AG04449 (cell line): ENCODE measurements at regions not wholly inside any gene's neighbourhood (a gene's known extent, or its start where the extent isn't known, plus 50 kb on each side); places are given as distances from the start of the nearest gene placed in this dataset.
"Not testable (repeated sequence)": the region's sequence is repeated elsewhere in the genome, so short reads cannot be mapped to it uniquely, and the experiment has no call there.

Experiments
- CTCF ChIA-PET: fragments of 350-600 bp; formaldehyde crosslinking; extraction: SDS; loops from one replicate; lab custom pipeline; 2021; ENCODE audit warnings: antibody characterized with exemption; lab: Yijun Ruan, JAX
- POLR2A ChIA-PET: fragments of 400-600, 350-600 bp; formaldehyde crosslinking; extraction: SDS; loops from one replicate; lab custom pipeline; 2020; ENCODE audit warnings: antibody characterized with exemption, inconsistent platforms; lab: Yijun Ruan, JAX
- DNase-seq: peaks from one replicate; pipeline ENCODE4 v3.0.0-alpha.2; 2010; ENCODE audit warnings: low read depth, low spot score
- H3K4me3 ChIP-seq: 2 replicates; pipeline ENCODE4 v1.5.1; 2011; ENCODE audit warnings: low read depth, mild to moderate bottlenecking, control low read depth, low read length
- TF ChIP-seq, protein P1 (sequence below): IDR thresholded peaks from one replicate; pipeline ENCODE4 v1.5.1; 2011; ENCODE audit warnings: mild to moderate bottlenecking, moderate library complexity, low read length, control low read depth, inconsistent platforms; ENCODE audit not compliant: insufficient read depth; ENCODE audit errors: missing control alignments

- no peak overlapping the region for H3K4me3 ChIP-seq
- ChIA-PET CTCF (no interaction called here), POLR2A (no interaction called here)
- DNase-seq = no peak
- TF ChIP-seq, protein P1, sequence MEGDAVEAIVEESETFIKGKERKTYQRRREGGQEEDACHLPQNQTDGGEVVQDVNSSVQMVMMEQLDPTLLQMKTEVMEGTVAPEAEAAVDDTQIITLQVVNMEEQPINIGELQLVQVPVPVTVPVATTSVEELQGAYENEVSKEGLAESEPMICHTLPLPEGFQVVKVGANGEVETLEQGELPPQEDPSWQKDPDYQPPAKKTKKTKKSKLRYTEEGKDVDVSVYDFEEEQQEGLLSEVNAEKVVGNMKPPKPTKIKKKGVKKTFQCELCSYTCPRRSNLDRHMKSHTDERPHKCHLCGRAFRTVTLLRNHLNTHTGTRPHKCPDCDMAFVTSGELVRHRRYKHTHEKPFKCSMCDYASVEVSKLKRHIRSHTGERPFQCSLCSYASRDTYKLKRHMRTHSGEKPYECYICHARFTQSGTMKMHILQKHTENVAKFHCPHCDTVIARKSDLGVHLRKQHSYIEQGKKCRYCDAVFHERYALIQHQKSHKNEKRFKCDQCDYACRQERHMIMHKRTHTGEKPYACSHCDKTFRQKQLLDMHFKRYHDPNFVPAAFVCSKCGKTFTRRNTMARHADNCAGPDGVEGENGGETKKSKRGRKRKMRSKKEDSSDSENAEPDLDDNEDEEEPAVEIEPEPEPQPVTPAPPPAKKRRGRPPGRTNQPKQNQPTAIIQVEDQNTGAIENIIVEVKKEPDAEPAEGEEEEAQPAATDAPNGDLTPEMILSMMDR = no peak
Measured at GRCh38 chr11:34770111-34770510, 146.1 kb downstream of the APIP start.

DNA sequence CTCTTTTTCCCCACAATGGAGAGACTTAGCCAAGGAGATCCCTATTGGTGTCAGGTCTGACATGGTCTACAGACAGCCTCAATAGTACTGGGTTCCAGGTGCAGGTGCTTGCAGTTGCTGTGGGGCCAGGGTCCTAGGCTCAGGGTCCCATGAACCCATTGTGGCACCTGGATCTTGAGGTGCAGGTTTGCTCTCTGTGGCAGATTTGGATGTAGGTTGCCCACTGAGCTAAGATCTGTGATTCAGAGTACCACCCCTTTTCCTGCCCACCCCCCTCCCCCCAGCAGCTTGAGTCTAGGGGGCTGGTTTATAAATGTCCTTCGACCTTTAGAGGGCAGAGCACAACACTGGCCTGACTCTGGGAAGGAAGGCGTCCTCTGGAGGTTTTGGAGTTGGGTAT lies 147.0 kb downstream of the APIP start:
- TF ChIP-seq, protein P1 = no peak
- ChIA-PET CTCF (no interaction called here), POLR2A (no interaction called here)
- DNase-seq = no peak
- H3K4me3 ChIP-seq = no peak overlapping the region

GRCh38 chr11:34762625-34763024 lies 141.7 kb downstream of the EHF start:
- H3K4me3 ChIP-seq, POLR2A ChIA-PET, CTCF ChIA-PET, DNase-seq: not testable (repeated sequence)

DNA sequence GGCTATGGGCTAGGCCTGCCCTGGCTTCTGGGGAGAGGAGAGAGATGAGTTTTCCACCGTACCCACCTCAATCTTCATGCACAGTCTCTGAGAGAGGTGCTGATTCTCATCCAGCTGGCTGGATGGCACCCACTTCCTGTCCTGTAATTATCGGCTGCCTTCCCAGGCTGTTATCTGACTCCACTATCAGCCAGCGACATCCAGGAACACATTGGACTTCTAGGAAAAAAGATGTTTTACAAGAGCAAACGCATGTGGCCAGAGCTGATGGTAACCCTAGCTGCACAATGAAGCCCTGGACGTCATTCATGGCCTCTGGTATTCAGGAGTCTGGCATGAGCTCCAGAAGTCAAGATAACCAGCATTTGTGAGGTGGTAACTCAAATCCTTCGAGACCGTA lies 137.4 kb downstream of the EHF start:
- no peak for DNase-seq
- no peak overlapping the region for H3K4me3 ChIP-seq
- POLR2A ChIA-PET = no interaction called here
- TF ChIP-seq, protein P1 = no peak
- CTCF ChIA-PET = no interaction called here

DNA sequence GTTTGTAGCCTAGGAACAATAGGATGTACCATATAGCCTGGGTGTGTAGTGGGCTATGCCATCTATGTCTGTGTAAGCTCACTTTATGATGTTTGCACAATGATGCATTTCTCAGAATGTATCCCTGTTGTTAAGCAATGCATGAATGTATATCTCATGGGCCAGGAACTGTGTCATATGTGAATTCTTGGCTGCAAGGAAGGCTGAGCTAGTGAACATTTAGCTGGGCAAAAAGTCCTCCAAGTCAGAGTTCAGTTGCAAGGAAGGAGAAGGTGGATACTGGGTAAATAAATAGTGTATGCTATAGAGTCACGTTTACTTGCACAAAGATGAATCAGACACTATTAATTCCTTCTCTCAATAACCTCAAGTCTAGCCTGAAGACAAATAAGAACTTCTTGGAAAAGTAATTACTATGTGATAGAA lies 136.1 kb downstream of the EHF start:
- ChIA-PET POLR2A (no interaction called here), CTCF (no interaction called here)
- TF ChIP-seq, protein P1 = no peak
- no peak overlapping the region for H3K4me3 ChIP-seq
- no peak for DNase-seq

DNA sequence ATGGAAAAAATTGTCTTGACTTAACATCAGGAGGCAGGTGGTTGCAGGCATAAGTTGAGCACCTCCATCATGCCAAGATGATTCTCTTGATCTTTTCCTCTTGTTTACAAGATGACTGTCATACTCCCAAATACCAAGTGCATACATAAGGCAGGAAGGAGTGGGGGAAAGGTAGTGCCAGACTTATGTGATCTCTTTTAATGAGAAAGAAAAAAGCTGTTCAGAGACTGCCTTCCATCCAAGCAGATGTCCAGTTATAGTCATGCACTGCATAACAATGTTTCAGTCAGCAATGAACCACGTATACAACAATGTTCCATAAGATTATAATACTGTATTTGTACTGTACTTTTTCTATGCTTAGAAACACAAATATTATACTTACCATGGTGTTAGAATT lies 135.7 kb downstream of the EHF start:
- H3K4me3 ChIP-seq = no peak overlapping the region
- no peak for DNase-seq
- TF ChIP-seq, protein P1 = no peak
- ChIA-PET CTCF (no interaction called here), POLR2A (no interaction called here)

GRCh38 chr11:34755671-34756070 lies 134.8 kb downstream of the EHF start:
- CTCF ChIA-PET = no interaction called here

More at GRCh38 chr11:34755671-34756070, 134.8 kb downstream of the EHF start:
- POLR2A ChIA-PET = no interaction called here
- no peak overlapping the region for H3K4me3 ChIP-seq
- TF ChIP-seq, protein P1 = no peak
- DNase-seq = no peak
